ENCODE measurements at regions not wholly inside any gene's neighbourhood (a gene's known extent, or its start where the extent isn't known, plus 50 kb on each side); places are given as distances from the start of the nearest gene placed in this dataset.
A peak's percentile ranks its signal among the peaks of the same experiment; 100 is the strongest.

- no peak for DNase-seq
Measured at GRCh38 chr16:82231008-82231787, 61.2 kb upstream of the MPHOSPH6 start.

- DNase-seq, result peak; percentile 83
Measured at GRCh38 chr16:82229800-82230619, 60.0 kb upstream of the MPHOSPH6 start.

GRCh38 chr16:82226327-82226726 lies 56.3 kb upstream of the MPHOSPH6 start:
- DNase-seq, result no peak

GRCh38 chr16:82224821-82225220 lies 54.8 kb upstream of the MPHOSPH6 start:
- no peak for DNase-seq

- DNase-seq, result no peak
Measured at GRCh38 chr16:82220541-82220940, 50.5 kb upstream of the MPHOSPH6 start.

Data from stimulated activated CD8-positive, alpha-beta memory T cell treated with anti-CD3 and anti-CD28 coated beads, Interleukin-4, amount 100 ng/mL, for 48 hours (primary cell).